ENCODE measurements at regions not wholly inside any gene's neighbourhood (a gene's known extent, or its start where the extent isn't known, plus 50 kb on each side); places are given as distances from the start of the nearest gene placed in this dataset.

GRCh38 chr7:9939176-9939575, 1034.5 kb upstream of the PHF14 start:
- no peak for ATAC-seq (ENCODE audit: insufficient number of reproducible peaks, low FRiP score, low read depth)

GRCh38 chr7:9945131-9945530, 1028.5 kb upstream of the PHF14 start:
- ATAC-seq (ENCODE audit: insufficient number of reproducible peaks, low FRiP score, low read depth): no peak

More at GRCh38 chr7:9939176-9939575, 1034.5 kb upstream of the PHF14 start:
- no peaks in the 10 kb centered on the region for H3K4me1 ChIP-seq (ENCODE audit: control insufficient read depth in 1 of 2, low read depth in 2 of 2)
- no peak for DNase-seq (ENCODE audit: low spot score)
- no peak overlapping the region for H3K27ac ChIP-seq
- no peaks in the 10 kb centered on the region for H3K9me3 ChIP-seq
- no peak for TF ChIP-seq CTCF (IDR thresholded peaks at IDR 0.05)
- no peak overlapping the region for H3K4me3 ChIP-seq
- H3K36me3 ChIP-seq: no peaks in the 10 kb centered on the region
- no peaks in the 10 kb centered on the region for H3K27me3 ChIP-seq (replicated peaks; ENCODE audit: insufficient read depth)

GRCh38 chr7:9945857-9946256, 1027.8 kb upstream of the PHF14 start:
- Histone ChIP-seq H3K4me3 (no peak overlapping the region), H3K36me3 (no peaks in the 10 kb centered on the region), H3K9me3 (no peaks in the 10 kb centered on the region), H3K4me1 (ENCODE audit: control insufficient read depth in 1 of 2, low read depth in 2 of 2) (no peaks in the 10 kb centered on the region), H3K27me3 (replicated peaks; ENCODE audit: insufficient read depth) (no peaks in the 10 kb centered on the region), H3K27ac (no peak overlapping the region)
- no peak for ATAC-seq (ENCODE audit: insufficient number of reproducible peaks, low FRiP score, low read depth)
- no peak for DNase-seq (ENCODE audit: low spot score)
- TF ChIP-seq CTCF (IDR thresholded peaks at IDR 0.05): no peak

More at GRCh38 chr7:9945131-9945530, 1028.5 kb upstream of the PHF14 start:
- no peaks in the 10 kb centered on the region for H3K36me3 ChIP-seq
- no peaks in the 10 kb centered on the region for H3K27me3 ChIP-seq (replicated peaks; ENCODE audit: insufficient read depth)
- H3K4me3 ChIP-seq: no peak overlapping the region
- no peaks in the 10 kb centered on the region for H3K4me1 ChIP-seq (ENCODE audit: control insufficient read depth in 1 of 2, low read depth in 2 of 2)
- no peak overlapping the region for H3K27ac ChIP-seq
- no peak for DNase-seq (ENCODE audit: low spot score)
- no peak for TF ChIP-seq CTCF (IDR thresholded peaks at IDR 0.05)
- no peaks in the 10 kb centered on the region for H3K9me3 ChIP-seq

- Histone ChIP-seq H3K36me3 (no peaks in the 10 kb centered on the region), H3K9me3 (no peaks in the 10 kb centered on the region), H3K27me3 (replicated peaks; ENCODE audit: insufficient read depth) (no peaks in the 10 kb centered on the region), H3K4me3 (no peak overlapping the region), H3K4me1 (ENCODE audit: control insufficient read depth in 1 of 2, low read depth in 2 of 2) (no peaks in the 10 kb centered on the region), H3K27ac (no peak overlapping the region)
- no peak for TF ChIP-seq CTCF (IDR thresholded peaks at IDR 0.05)
- ATAC-seq (ENCODE audit: insufficient number of reproducible peaks, low FRiP score, low read depth) (no peak), DNase-seq (ENCODE audit: low spot score) (no peak)
Observed at GRCh38 chr7:9955138-9955537, 1018.5 kb upstream of the PHF14 start.

- no peak for DNase-seq (ENCODE audit: low spot score)
- no peaks in the 10 kb centered on the region for H3K4me1 ChIP-seq (ENCODE audit: control insufficient read depth in 1 of 2, low read depth in 2 of 2)
- no peak for ATAC-seq (ENCODE audit: insufficient number of reproducible peaks, low FRiP score, low read depth)
- no peak for TF ChIP-seq CTCF (IDR thresholded peaks at IDR 0.05)
- no peak overlapping the region for H3K4me3 ChIP-seq
- H3K36me3 ChIP-seq: no peaks in the 10 kb centered on the region
- H3K27ac ChIP-seq: no peak overlapping the region
- H3K27me3 ChIP-seq (replicated peaks; ENCODE audit: insufficient read depth): no peaks in the 10 kb centered on the region
- H3K9me3 ChIP-seq: no peaks in the 10 kb centered on the region
Observed at GRCh38 chr7:9958486-9958885, 1015.2 kb upstream of the PHF14 start.

All from thoracic aorta (tissue), 2 donors.